ENCODE measurements at regions not wholly inside any gene's neighbourhood (a gene's known extent, or its start where the extent isn't known, plus 50 kb on each side); places are given as distances from the start of the nearest gene placed in this dataset.

DNA sequence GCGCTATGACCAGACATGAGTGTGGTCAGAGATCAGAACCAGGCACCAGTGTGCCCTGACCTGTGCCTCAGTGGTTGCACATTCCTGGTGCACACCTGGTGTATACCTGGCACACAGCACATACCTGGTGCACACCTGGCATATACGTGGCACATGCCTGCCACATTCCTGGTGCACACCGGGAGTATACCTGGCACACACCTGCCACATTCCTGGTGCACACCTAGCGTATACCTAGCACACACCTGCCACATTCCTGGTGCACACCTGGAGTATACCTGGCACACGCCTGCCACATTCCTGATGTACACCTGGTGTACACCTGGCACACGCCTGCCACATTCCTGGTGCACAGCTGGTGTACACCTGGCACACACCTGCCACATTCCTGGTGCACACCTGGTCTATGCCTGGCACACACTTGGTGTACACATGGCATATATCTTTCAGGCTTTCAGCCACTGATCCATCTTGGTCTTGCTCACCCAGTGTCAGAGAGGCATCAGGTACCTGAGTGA lies 61.3 kb upstream of the ADGRL1 start:
- TF ChIP-seq, protein P1, sequence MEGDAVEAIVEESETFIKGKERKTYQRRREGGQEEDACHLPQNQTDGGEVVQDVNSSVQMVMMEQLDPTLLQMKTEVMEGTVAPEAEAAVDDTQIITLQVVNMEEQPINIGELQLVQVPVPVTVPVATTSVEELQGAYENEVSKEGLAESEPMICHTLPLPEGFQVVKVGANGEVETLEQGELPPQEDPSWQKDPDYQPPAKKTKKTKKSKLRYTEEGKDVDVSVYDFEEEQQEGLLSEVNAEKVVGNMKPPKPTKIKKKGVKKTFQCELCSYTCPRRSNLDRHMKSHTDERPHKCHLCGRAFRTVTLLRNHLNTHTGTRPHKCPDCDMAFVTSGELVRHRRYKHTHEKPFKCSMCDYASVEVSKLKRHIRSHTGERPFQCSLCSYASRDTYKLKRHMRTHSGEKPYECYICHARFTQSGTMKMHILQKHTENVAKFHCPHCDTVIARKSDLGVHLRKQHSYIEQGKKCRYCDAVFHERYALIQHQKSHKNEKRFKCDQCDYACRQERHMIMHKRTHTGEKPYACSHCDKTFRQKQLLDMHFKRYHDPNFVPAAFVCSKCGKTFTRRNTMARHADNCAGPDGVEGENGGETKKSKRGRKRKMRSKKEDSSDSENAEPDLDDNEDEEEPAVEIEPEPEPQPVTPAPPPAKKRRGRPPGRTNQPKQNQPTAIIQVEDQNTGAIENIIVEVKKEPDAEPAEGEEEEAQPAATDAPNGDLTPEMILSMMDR (IDR thresholded peaks at IDR 0.05) = no peak
- TF ChIP-seq EZH2 (IDR thresholded peaks at IDR 0.05) (no peak), EZH2phosphoT487 (IDR thresholded peaks at IDR 0.05) (no peak)
